Mammary epithelial cell (primary cell): ENCODE measurements at regions not wholly inside any gene's neighbourhood (a gene's known extent, or its start where the extent isn't known, plus 50 kb on each side); places are given as distances from the start of the nearest gene placed in this dataset.

Source experiments
- EZH2 ChIP-seq: IDR thresholded peaks from 2 replicates; pipeline ENCODE4 v1.6.1; 2012; ENCODE audit warnings: low read length, inconsistent platforms, borderline replicate concordance
- TF ChIP-seq, protein P1 (sequence below), 2 donors: IDR thresholded peaks in 1 of 2; conservative IDR thresholded peaks in 1 of 2; 2 replicates each; pipeline ENCODE4 v1.5.1; 2011 to 2012; ENCODE audit warnings: inconsistent platforms in 2 of 2, low read length in 2 of 2, mild to moderate bottlenecking in 2 of 2, control low read depth in 1 of 2, low read depth in 1 of 2; ENCODE audit not compliant: insufficient read depth in 1 of 2; ENCODE audit errors: extremely low read depth in 1 of 2

DNA sequence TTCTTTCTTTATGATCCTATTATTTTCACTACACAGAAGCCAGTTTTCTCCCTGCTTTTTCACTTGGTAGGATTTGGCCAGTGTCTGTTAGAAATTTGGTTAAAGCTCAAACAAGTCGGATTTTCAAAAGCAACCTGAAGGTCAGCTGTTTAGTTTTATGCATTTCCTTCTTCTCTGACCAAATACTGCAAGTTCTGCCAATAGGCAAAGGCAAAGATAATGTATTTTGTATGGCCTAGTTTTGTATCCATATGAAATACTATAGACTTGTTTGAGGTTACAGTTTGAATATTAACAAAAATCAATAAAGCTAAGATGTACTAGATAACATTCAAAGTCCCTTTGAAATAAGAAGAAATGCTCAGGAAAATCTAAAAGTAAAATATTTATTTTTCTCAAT lies 439.4 kb downstream of the TRIML1 start:
- TF ChIP-seq, protein P1, sequence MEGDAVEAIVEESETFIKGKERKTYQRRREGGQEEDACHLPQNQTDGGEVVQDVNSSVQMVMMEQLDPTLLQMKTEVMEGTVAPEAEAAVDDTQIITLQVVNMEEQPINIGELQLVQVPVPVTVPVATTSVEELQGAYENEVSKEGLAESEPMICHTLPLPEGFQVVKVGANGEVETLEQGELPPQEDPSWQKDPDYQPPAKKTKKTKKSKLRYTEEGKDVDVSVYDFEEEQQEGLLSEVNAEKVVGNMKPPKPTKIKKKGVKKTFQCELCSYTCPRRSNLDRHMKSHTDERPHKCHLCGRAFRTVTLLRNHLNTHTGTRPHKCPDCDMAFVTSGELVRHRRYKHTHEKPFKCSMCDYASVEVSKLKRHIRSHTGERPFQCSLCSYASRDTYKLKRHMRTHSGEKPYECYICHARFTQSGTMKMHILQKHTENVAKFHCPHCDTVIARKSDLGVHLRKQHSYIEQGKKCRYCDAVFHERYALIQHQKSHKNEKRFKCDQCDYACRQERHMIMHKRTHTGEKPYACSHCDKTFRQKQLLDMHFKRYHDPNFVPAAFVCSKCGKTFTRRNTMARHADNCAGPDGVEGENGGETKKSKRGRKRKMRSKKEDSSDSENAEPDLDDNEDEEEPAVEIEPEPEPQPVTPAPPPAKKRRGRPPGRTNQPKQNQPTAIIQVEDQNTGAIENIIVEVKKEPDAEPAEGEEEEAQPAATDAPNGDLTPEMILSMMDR (conservative IDR thresholded peaks at IDR 0.05 in 1 of 2, IDR thresholded peaks at IDR 0.05 in 1 of 2; ENCODE audit: extremely low read depth in 1 of 2, insufficient read depth in 1 of 2, low read depth in 1 of 2, low read length in 2 of 2) = no peak
- TF ChIP-seq EZH2 = no peak
